Karpas-422 (cell line): ENCODE measurements at regions not wholly inside any gene's neighbourhood (a gene's known extent, or its start where the extent isn't known, plus 50 kb on each side); places are given as distances from the start of the nearest gene placed in this dataset.

Experiments
- DNase-seq: peaks from one replicate; pipeline ENCODE4 v3.0.0-alpha.2; 2015
- H2AFZ ChIP-seq: fragments of 200-600 bp; sonication (generic); 2 replicates; pipeline ENCODE4 v1.6.1; 2014; ENCODE audit warnings: antibody characterized with exemption, low read length, mixed read lengths
- H3K27ac ChIP-seq: fragments of 200-600 bp; sonication (generic); 2 replicates; pipeline ENCODE4 v1.5.1; 2014; ENCODE audit warnings: mild to moderate bottlenecking, low read length, moderate library complexity
- H3K27me3 ChIP-seq: fragments of 200-600 bp; sonication (generic); 2 replicates; pipeline ENCODE4 v1.6.1; 2014; ENCODE audit warnings: low read length, mixed read lengths
- H3K36me3 ChIP-seq: fragments of 200-600 bp; sonication (generic); 2 replicates; pipeline ENCODE4 v1.6.1; 2014; ENCODE audit warnings: low read length, mixed read lengths; ENCODE audit not compliant: insufficient read depth
- H3K4me1 ChIP-seq: fragments of 200-600 bp; sonication (generic); 2 replicates; pipeline ENCODE4 v1.6.1; 2014; ENCODE audit warnings: mild to moderate bottlenecking, low read length, mixed read lengths
- H3K4me2 ChIP-seq: fragments of 200-600 bp; sonication (generic); 2 replicates; pipeline ENCODE4 v1.6.1; 2014; ENCODE audit warnings: low read length, low read depth, mild to moderate bottlenecking; ENCODE audit not compliant: poor library complexity, severe bottlenecking
- H3K4me3 ChIP-seq: fragments of 200-600 bp; sonication (generic); 2 replicates; pipeline ENCODE4 v1.5.1; 2014; ENCODE audit warnings: mild to moderate bottlenecking, antibody characterized with exemption, low read length, mixed read lengths
- H3K79me2 ChIP-seq: fragments of 200-600 bp; sonication (generic); 2 replicates; pipeline ENCODE4 v1.6.1; 2014; ENCODE audit warnings: mild to moderate bottlenecking, low read length, mixed read lengths
- H3K9ac ChIP-seq: fragments of 200-600 bp; sonication (generic); 2 replicates; pipeline ENCODE4 v1.6.0; 2014; ENCODE audit warnings: low read length
- H3K9me2 ChIP-seq: fragments of 200-600 bp; sonication (generic), shearing (Covaris generic); replicated peaks from 2 replicates; pipeline ENCODE4 v1.6.0; 2014; ENCODE audit warnings: mild to moderate bottlenecking, low read length, moderate library complexity; ENCODE audit not compliant: insufficient read depth
- H3K9me3 ChIP-seq: fragments of 300-700, 200-600 bp; sonication (generic); 2 replicates; pipeline ENCODE4 v1.6.1; 2014; ENCODE audit warnings: low read length, mixed read lengths
- H4K20me1 ChIP-seq: fragments of 200-600 bp; sonication (generic); 2 replicates; pipeline ENCODE4 v1.6.1; 2014; ENCODE audit warnings: mild to moderate bottlenecking, antibody characterized with exemption, low read length, low read depth; ENCODE audit not compliant: insufficient read depth

DNA sequence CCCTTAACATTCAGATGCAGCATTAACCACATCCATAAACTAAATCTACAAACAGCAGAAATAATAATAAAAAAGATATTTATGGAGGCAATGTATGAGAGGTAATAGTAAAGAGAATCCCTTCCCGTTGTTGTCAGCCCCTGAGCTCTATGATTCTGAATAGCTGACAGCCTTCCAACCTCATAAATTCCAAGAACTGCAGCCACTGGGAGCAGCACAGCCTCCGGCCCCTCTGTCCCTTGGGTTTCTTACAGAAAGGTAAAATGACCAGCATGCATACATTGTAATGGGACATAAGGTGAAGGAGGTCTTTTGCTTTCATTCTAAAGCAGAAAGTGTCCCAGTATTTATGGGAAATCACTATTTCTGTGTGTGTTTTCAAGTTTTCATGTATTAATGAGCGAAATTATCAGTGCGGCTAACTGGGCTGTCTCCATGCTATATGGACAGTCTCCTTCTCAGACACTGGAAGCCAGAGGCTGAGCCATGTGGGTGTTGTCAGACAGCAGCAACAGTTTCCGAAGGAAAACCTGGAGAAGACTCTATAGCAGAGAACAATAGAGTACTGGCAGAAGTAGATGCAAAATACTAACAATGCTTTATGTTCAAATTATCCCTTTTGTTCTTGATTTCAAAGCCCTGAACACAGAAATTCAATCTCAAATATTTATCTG is 151.6 kb downstream of the LRRC30 start:
- H3K79me2 ChIP-seq: no peaks in the 10 kb centered on the region
- H3K4me3 ChIP-seq: no peak overlapping the region

DNA sequence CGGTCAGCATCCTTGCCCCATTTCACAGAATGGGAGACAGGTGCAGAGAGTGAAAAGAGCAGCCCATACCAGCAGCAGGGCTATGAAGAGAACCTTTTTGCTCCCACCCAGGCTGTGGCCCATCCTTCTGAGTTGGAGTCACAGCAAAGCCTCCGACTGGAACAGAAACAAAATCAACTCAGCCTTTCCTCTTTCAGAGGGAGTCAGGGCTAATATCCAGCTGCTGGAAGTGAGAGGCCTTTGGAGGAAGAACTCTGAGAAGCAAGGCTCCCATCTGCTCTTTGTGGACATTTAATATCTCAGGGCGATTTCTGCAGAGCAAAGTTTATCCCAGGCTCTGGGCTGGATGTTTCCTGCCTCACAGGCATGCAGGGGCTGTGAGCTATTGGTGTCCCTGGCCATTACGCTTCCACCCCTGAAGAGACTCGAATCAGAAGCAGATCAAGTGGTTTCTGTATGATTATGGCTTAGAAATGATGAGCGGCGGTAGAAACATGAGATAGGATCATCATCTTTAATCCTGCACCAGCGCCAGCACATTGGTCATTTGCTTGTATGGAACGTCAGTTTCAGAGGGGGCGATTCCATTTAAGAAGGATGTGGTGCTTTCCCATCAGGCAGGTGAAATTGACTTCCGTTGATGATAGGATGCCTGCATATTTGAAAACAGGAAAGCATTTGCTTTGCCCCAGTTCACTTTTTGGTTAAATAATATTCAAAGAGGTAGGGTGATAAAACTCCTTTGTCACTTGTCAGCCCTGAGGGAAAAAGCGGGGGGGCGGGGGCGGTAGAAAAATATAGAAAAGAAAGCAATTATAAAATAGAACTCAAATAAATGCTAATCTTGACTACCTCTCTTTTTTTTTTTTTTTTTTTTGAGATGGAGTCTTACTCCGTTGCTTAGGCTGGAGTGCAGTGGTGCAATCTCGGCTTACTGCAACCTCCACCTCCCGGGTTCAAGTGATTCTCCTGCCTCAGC is 152.4 kb downstream of the LRRC30 start:
- no peaks in the 10 kb centered on the region for H3K9me3 ChIP-seq
- H3K36me3 ChIP-seq: no peaks in the 10 kb centered on the region
- H3K27me3 ChIP-seq: no peaks in the 10 kb centered on the region
- H3K4me2 ChIP-seq: no peak overlapping the region
- no peak overlapping the region for H3K4me3 ChIP-seq
- DNase-seq: no peak
- no peak overlapping the region for H3K27ac ChIP-seq
- no peaks in the 10 kb centered on the region for H4K20me1 ChIP-seq
- no peak overlapping the region for H2AFZ ChIP-seq
- H3K9me2 ChIP-seq: no peaks in the 10 kb centered on the region
- H3K9ac ChIP-seq: no peak overlapping the region
- H3K79me2 ChIP-seq: no peaks in the 10 kb centered on the region
- H3K4me1 ChIP-seq: no peaks in the 10 kb centered on the region

More for the DNA sequence above, 151.6 kb downstream of the LRRC30 start:
- Histone ChIP-seq H3K27ac (no peak overlapping the region), H3K4me2 (no peak overlapping the region), H3K9me2 (no peaks in the 10 kb centered on the region), H3K9ac (no peak overlapping the region), H2AFZ (no peak overlapping the region), H4K20me1 (no peaks in the 10 kb centered on the region), H3K9me3 (no peaks in the 10 kb centered on the region), H3K4me1 (no peaks in the 10 kb centered on the region), H3K36me3 (no peaks in the 10 kb centered on the region), H3K27me3 (no peaks in the 10 kb centered on the region)
- DNase-seq: no peak

DNA sequence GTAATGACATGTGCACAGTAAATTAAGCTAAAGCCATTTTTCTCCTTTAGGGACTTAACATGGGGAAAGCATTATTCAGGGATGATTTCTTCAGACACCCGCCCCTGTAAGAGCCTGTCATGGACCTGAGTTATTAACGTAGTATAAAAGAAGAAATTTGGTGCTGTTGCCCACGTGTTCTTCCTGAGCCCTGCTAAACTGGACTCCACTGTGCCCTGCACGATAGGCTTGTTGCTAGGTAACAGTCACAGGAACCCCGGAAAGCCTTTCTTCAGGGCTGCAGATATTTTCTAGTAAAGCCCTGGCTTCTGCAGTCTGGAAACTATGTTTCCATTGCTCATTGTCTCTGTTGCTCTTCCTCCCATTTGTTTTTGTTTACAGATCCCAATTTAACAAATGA is 157.9 kb downstream of the LRRC30 start:
- no peaks in the 10 kb centered on the region for H3K9me2 ChIP-seq
- no peak overlapping the region for H2AFZ ChIP-seq
- no peaks in the 10 kb centered on the region for H3K9me3 ChIP-seq
- H3K36me3 ChIP-seq: no peaks in the 10 kb centered on the region
- H3K4me1 ChIP-seq: no peaks in the 10 kb centered on the region
- no peak overlapping the region for H3K9ac ChIP-seq
- no peak overlapping the region for H3K27ac ChIP-seq
- H3K4me2 ChIP-seq: no peak overlapping the region
- no peaks in the 10 kb centered on the region for H4K20me1 ChIP-seq
- H3K27me3 ChIP-seq: no peaks in the 10 kb centered on the region
- DNase-seq: no peak
- no peak overlapping the region for H3K4me3 ChIP-seq
- H3K79me2 ChIP-seq: no peaks in the 10 kb centered on the region

DNA sequence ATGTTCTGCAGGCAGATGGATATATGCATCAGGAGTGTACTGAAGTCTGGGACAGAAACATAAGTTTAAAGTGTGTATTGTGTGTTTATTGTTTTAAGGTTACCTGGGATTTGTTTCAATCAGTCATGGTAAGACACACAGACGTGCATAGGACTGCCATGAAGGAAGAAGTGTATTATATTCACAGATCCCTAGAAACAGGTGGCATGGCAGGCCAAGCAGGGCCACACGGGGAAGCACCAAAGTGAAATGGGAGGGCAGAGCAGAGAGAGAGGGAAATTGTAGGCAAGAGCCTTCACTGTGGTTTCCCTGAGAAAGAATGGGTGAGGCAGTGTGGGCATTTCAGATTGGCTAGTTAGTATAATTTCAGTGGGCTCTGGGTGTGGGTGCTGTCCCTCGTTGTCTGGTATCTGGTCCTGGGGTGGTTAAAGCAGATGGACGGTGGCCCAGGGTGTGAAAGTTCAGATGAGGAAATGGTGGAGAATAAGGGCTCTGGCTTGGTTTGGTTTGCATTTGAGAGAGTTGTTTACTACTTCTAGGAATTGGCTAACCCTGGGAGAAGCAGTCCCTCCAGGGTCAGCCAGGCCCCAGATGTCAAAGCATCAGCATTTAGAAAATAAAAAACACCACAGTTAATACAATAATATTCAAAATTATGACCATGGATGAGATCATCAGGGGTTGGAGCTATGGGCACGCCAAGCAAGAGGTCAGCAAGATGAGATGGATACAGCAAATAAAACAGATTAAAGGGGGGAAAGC is 160.0 kb downstream of the LRRC30 start:
- H3K4me3 ChIP-seq: no peak overlapping the region
- no peaks in the 10 kb centered on the region for H3K4me1 ChIP-seq
- DNase-seq: no peak

DNA sequence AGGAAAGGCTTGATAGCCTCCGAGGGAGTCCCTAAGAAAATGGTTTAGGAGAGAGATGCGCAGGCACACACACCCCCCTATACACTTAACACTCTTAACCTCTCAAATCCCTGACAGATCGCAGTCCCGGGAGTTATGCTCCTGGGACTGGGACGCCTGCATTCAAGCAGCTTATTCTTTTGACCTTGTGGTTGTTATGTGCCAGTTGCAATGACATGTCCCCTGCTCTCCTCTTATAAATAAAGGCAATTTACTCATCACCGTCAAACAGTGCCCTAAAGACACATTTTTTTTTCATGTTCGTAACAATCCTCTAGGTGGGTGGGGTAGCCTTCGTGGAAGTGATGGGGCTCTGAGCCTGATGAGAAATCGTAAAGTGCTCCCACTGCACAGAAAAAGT is 162.2 kb downstream of the LRRC30 start:
- H3K4me3 ChIP-seq: no peak overlapping the region
- no peaks in the 10 kb centered on the region for H3K9me3 ChIP-seq
- no peaks in the 10 kb centered on the region for H3K27me3 ChIP-seq
- no peak for DNase-seq
- no peaks in the 10 kb centered on the region for H3K79me2 ChIP-seq
- no peaks in the 10 kb centered on the region for H4K20me1 ChIP-seq
- no peak overlapping the region for H3K27ac ChIP-seq
- H3K4me2 ChIP-seq: no peak overlapping the region
- H3K4me1 ChIP-seq: no peaks in the 10 kb centered on the region
- H3K9ac ChIP-seq: no peak overlapping the region
- no peaks in the 10 kb centered on the region for H3K9me2 ChIP-seq
- H2AFZ ChIP-seq: no peak overlapping the region
- H3K36me3 ChIP-seq: no peaks in the 10 kb centered on the region

More for the DNA sequence above, 160.0 kb downstream of the LRRC30 start:
- H3K27me3 ChIP-seq: no peaks in the 10 kb centered on the region
- H4K20me1 ChIP-seq: no peaks in the 10 kb centered on the region
- H3K79me2 ChIP-seq: no peaks in the 10 kb centered on the region
- no peaks in the 10 kb centered on the region for H3K9me3 ChIP-seq
- H3K27ac ChIP-seq: no peak overlapping the region
- no peak overlapping the region for H2AFZ ChIP-seq
- H3K36me3 ChIP-seq: no peaks in the 10 kb centered on the region
- no peak overlapping the region for H3K9ac ChIP-seq
- no peaks in the 10 kb centered on the region for H3K9me2 ChIP-seq
- H3K4me2 ChIP-seq: no peak overlapping the region

DNA sequence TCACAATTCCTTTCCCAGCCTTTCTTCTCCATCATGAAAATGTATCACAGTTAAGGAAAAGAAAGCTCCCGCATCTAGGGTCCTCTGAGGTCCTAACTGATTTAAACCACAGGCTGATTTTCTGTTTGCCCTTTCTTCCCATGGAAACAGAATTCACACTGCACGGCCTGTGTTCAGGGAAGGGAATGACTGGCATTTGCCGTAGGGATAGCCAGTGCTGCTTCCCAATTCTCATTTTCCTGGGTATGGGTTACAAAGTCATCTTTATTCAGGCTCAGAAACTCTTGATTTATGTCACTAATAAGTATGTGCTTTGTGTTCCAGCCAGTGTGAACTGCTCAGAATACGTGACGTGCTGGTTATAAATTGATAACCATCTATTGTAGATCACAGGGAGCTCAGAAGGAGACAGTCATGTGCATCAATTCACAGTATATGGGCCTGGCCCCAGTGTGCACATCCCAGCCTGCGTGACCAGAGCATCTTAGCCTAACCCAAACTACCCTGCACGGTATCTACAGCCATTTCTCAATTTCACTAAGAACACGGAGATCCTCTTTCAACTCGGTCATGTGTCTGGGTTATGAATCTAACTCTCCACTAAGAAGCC is 163.3 kb downstream of the LRRC30 start:
- Histone ChIP-seq H2AFZ (no peak overlapping the region), H3K36me3 (no peaks in the 10 kb centered on the region), H3K27ac (no peak overlapping the region), H3K4me3 (no peak overlapping the region), H3K9me2 (no peaks in the 10 kb centered on the region), H3K9me3 (no peaks in the 10 kb centered on the region), H3K79me2 (no peaks in the 10 kb centered on the region), H3K4me1 (no peaks in the 10 kb centered on the region), H3K4me2 (no peak overlapping the region), H3K9ac (no peak overlapping the region), H4K20me1 (no peaks in the 10 kb centered on the region), H3K27me3 (no peaks in the 10 kb centered on the region)
- no peak for DNase-seq

DNA sequence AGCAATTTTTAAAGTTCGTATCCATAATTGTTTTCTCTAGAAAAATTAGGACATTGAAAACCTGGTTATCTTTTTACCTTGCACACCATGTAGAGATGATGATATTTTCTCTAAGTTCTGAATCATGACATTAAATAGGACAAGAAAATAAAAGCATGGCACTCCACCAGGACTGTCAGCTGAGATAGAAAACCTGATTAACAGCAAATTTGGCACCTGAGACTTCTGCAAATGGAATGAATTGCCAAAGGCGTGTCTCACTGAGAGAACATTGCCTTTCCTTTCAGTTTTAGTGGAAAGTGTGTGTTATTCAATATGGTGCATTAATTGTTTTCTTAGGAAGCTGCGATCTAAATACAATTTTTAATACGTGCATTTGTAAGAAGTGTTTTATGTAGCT is 164.7 kb downstream of the LRRC30 start:
- Histone ChIP-seq H2AFZ (no peak overlapping the region), H3K4me2 (no peak overlapping the region), H3K36me3 (no peaks in the 10 kb centered on the region), H3K79me2 (no peaks in the 10 kb centered on the region), H3K9me3 (no peaks in the 10 kb centered on the region), H3K4me3 (no peak overlapping the region), H3K27me3 (no peaks in the 10 kb centered on the region), H3K9me2 (no peaks in the 10 kb centered on the region), H3K9ac (no peak overlapping the region), H4K20me1 (no peaks in the 10 kb centered on the region), H3K27ac (no peak overlapping the region), H3K4me1 (no peaks in the 10 kb centered on the region)
- no peak for DNase-seq
